SK-N-SH treated with all-trans-retinoic acid at 6 μM for 48 hours (cell line): ENCODE measurements at regions not wholly inside any gene's neighbourhood (a gene's known extent, or its start where the extent isn't known, plus 50 kb on each side); places are given as distances from the start of the nearest gene placed in this dataset.

Experiments
- ATAC-seq: fragments of 200-7000 bp; cut with Tn5 transposase; 3 replicates; pipeline ENCODE4 v1.9.1; 2020; ENCODE audit warnings: mild to moderate bottlenecking, moderate library complexity
- ARNTL ChIP-seq: fragments of 450-650 bp; formaldehyde crosslinking; IDR thresholded peaks from 2 replicates; pipeline ENCODE4 v1.5.0; 2020; ENCODE audit warnings: low read depth, mild to moderate bottlenecking, moderate library complexity, borderline replicate concordance
- BACH2 ChIP-seq: fragments of 250-450 bp; sonication (Bioruptor Pico); IDR thresholded peaks from 2 replicates; pipeline ENCODE4 v1.9.0; 2021; ENCODE audit warnings: mild to moderate bottlenecking, borderline replicate concordance
- CREB5 ChIP-seq: fragments of 250-450 bp; sonication (Bioruptor Pico); IDR thresholded peaks from 2 replicates; pipeline ENCODE4 v1.5.1; 2020; ENCODE audit warnings: low read depth, mild to moderate bottlenecking, moderate library complexity
- CSDC2 ChIP-seq: fragments of 250-450 bp; sonication (Bioruptor Pico); IDR thresholded peaks from 2 replicates; pipeline ENCODE4 v1.5.0; 2020; ENCODE audit warnings: mild to moderate bottlenecking, moderate library complexity
- CSRNP3 ChIP-seq: fragments of 250-450 bp; sonication (Bioruptor Pico); IDR thresholded peaks from 2 replicates; pipeline ENCODE4 v1.5.1; 2021; ENCODE audit warnings: mild to moderate bottlenecking, moderate library complexity
- ESRRG ChIP-seq: fragments of 250-450 bp; sonication (Bioruptor Pico); IDR thresholded peaks from 2 replicates; pipeline ENCODE4 v1.6.1; 2021; ENCODE audit warnings: mild to moderate bottlenecking
- GLIS3 ChIP-seq: fragments of 250-450 bp; sonication (Bioruptor Pico); IDR thresholded peaks from 2 replicates; pipeline ENCODE4 v1.5.0; 2020; ENCODE audit warnings: mild to moderate bottlenecking, moderate library complexity
- ISL1 ChIP-seq: fragments of 250-450 bp; sonication (Bioruptor Pico); IDR thresholded peaks from 2 replicates; pipeline ENCODE4 v2.1.2; 2022; ENCODE audit warnings: mild to moderate bottlenecking, moderate library complexity
- OSR1 ChIP-seq: fragments of 250-450 bp; sonication (Bioruptor Pico); IDR thresholded peaks from 2 replicates; pipeline ENCODE4 v1.8.0; 2022; ENCODE audit warnings: moderate library complexity, mild to moderate bottlenecking, inconsistent platforms
- PATZ1 ChIP-seq: fragments of 250-450 bp; sonication (Bioruptor Pico); IDR thresholded peaks from 2 replicates; pipeline ENCODE4 v1.8.0; 2020; ENCODE audit warnings: mild to moderate bottlenecking, moderate library complexity, borderline replicate concordance
- POU6F1 ChIP-seq: fragments of 250-450 bp; sonication (Bioruptor Pico); IDR thresholded peaks from 2 replicates; pipeline ENCODE4 v1.8.0; 2021; ENCODE audit warnings: low read depth, mild to moderate bottlenecking, moderate library complexity, borderline replicate concordance
- PPARA ChIP-seq: fragments of 250-450 bp; sonication (Bioruptor Pico); IDR thresholded peaks from 2 replicates; pipeline ENCODE4 v1.5.0; 2020; ENCODE audit warnings: mild to moderate bottlenecking, borderline replicate concordance
- RARB ChIP-seq: fragments of 250-450 bp; sonication (Bioruptor Pico); IDR thresholded peaks from 2 replicates; pipeline ENCODE4 v1.8.0; 2021; ENCODE audit warnings: mild to moderate bottlenecking, moderate library complexity
- SNAI2 ChIP-seq: fragments of 250-450 bp; sonication (Bioruptor Pico); IDR thresholded peaks from 2 replicates; pipeline ENCODE4 v1.5.0; 2020; ENCODE audit warnings: mild to moderate bottlenecking, moderate library complexity
- TCF4 ChIP-seq: fragments of 250-450 bp; sonication (Bioruptor Pico); IDR thresholded peaks from 2 replicates; pipeline ENCODE4 v1.8.0; 2021; ENCODE audit warnings: mild to moderate bottlenecking, moderate library complexity, borderline replicate concordance
- TOX ChIP-seq: fragments of 250-450 bp; sonication (Bioruptor Pico); IDR thresholded peaks from 2 replicates; pipeline ENCODE4 v1.8.0; 2021; ENCODE audit warnings: mild to moderate bottlenecking, moderate library complexity, borderline replicate concordance
- TSHZ2 ChIP-seq: fragments of 250-450 bp; sonication (Bioruptor Pico); IDR thresholded peaks from 2 replicates; pipeline ENCODE4 v1.5.0; 2020; ENCODE audit warnings: mild to moderate bottlenecking, moderate library complexity
- ZC3H10 ChIP-seq: fragments of 250-450 bp; sonication (Bioruptor Pico); IDR thresholded peaks from 2 replicates; pipeline ENCODE4 v1.5.1; 2021; ENCODE audit warnings: mild to moderate bottlenecking, moderate library complexity
- ZFP3 ChIP-seq: fragments of 250-450 bp; sonication (Bioruptor Pico); IDR thresholded peaks from 2 replicates; pipeline ENCODE4 v1.5.0; 2020; ENCODE audit warnings: mild to moderate bottlenecking, moderate library complexity
- ZFP30 ChIP-seq: fragments of 450-650 bp; formaldehyde crosslinking; IDR thresholded peaks from 2 replicates; pipeline ENCODE4 v1.5.0; 2022; ENCODE audit warnings: mild to moderate bottlenecking, moderate library complexity
- ZNF565 ChIP-seq: fragments of 450-650 bp; formaldehyde crosslinking; conservative IDR thresholded peaks from 2 replicates; pipeline ENCODE4 v1.5.0; 2020; ENCODE audit warnings: low read depth, mild to moderate bottlenecking, moderate library complexity
- ZNF70 ChIP-seq: fragments of 450-650 bp; formaldehyde crosslinking; IDR thresholded peaks from 2 replicates; pipeline ENCODE4 v1.5.0; 2020; ENCODE audit warnings: mild to moderate bottlenecking, moderate library complexity
- ZNF8 ChIP-seq: fragments of 450-650 bp; formaldehyde crosslinking; IDR thresholded peaks from 2 replicates; pipeline ENCODE4 v1.5.0; 2020; ENCODE audit warnings: mild to moderate bottlenecking, moderate library complexity

- TF ChIP-seq POU6F1 (CRISPR knock-in tag): no peak
- TF ChIP-seq SNAI2: no peak
- no peak for TF ChIP-seq CSDC2
- TF ChIP-seq ZNF8 (CRISPR knock-in tag): no peak
- no peak for TF ChIP-seq ESRRG (CRISPR knock-in tag)
- TF ChIP-seq GLIS3: no peak
- TF ChIP-seq TOX (CRISPR knock-in tag): no peak
- no peak for ATAC-seq
Measured at GRCh38 chr15:24748812-24749439, 73.4 kb downstream of the NPAP1 start.

GRCh38 chr15:24752354-24752753 is 76.8 kb downstream of the NPAP1 start:
- ATAC-seq: no peak
- no peak for TF ChIP-seq ARNTL (CRISPR knock-in tag)
- no peak for TF ChIP-seq ZFP3 (CRISPR knock-in tag)
- no peak for TF ChIP-seq GLIS3
- TF ChIP-seq PPARA (CRISPR knock-in tag): no peak
- no peak for TF ChIP-seq OSR1 (CRISPR knock-in tag)
- no peak for TF ChIP-seq TCF4
- TF ChIP-seq PATZ1: no peak
- TF ChIP-seq TSHZ2 (CRISPR knock-in tag): no peak
- TF ChIP-seq ZNF70 (CRISPR knock-in tag): no peak
- no peak for TF ChIP-seq ESRRG (CRISPR knock-in tag)
- TF ChIP-seq CSDC2: no peak
- no peak for TF ChIP-seq ZNF8 (CRISPR knock-in tag)
- no peak for TF ChIP-seq TOX (CRISPR knock-in tag)
- TF ChIP-seq SNAI2: no peak
- TF ChIP-seq ISL1 (CRISPR knock-in tag): no peak
- TF ChIP-seq CREB5: no peak
- no peak for TF ChIP-seq RARB (CRISPR knock-in tag)
- TF ChIP-seq BACH2 (CRISPR knock-in tag): no peak
- TF ChIP-seq, all 23 proteins: peak for 0

- TF ChIP-seq ZNF565 (CRISPR knock-in tag) (no peak), PATZ1 (no peak), TOX (CRISPR knock-in tag) (no peak), CSRNP3 (CRISPR knock-in tag) (no peak), TSHZ2 (CRISPR knock-in tag) (no peak), ZFP30 (CRISPR knock-in tag) (no peak), ZNF70 (CRISPR knock-in tag) (no peak), ZFP3 (CRISPR knock-in tag) (no peak), OSR1 (CRISPR knock-in tag) (no peak), BACH2 (CRISPR knock-in tag) (no peak), ESRRG (CRISPR knock-in tag) (no peak), TCF4 (no peak), CSDC2 (no peak), ZC3H10 (CRISPR knock-in tag) (no peak), PPARA (CRISPR knock-in tag) (no peak)
- TF ChIP-seq, all 23 proteins: peak for 0
- ATAC-seq: no peak
Measured at GRCh38 chr15:24756101-24756500, 80.5 kb downstream of the NPAP1 start.
